Panc1 (cell line): ENCODE measurements at regions not wholly inside any gene's neighbourhood (a gene's known extent, or its start where the extent isn't known, plus 50 kb on each side); places are given as distances from the start of the nearest gene placed in this dataset.

Source experiments
- CTCF ChIP-seq: fragments of 450-650 bp; IDR thresholded peaks from 2 replicates; pipeline ENCODE4 v1.5.1; 2017; ENCODE audit warnings: mild to moderate bottlenecking
- POLR2AphosphoS5 ChIP-seq: IDR thresholded peaks from 2 replicates; pipeline ENCODE4 v1.6.1; 2012; ENCODE audit warnings: mild to moderate bottlenecking, low read depth, low read length, moderate library complexity
- REST ChIP-seq, 2 experiments: IDR thresholded peaks; 2 replicates each; pipeline ENCODE4 v1.6.1; 2011 to 2012; ENCODE audit warnings: low read depth in 2 of 2, control low read depth in 1 of 2, low read length in 1 of 2, mild to moderate bottlenecking in 1 of 2, moderate library complexity in 1 of 2; ENCODE audit not compliant: insufficient read depth in 1 of 2

- TF ChIP-seq POLR2AphosphoS5: no peak
- TF ChIP-seq CTCF: no peak
- TF ChIP-seq REST (IDR thresholded peaks at IDR 0.05; ENCODE audit: insufficient read depth in 1 of 2, low read depth in 2 of 2, low read length in 1 of 2): no peak
Observed at GRCh38 chr1:98073823-98074222, 153.0 kb upstream of the DPYD start.
